ENCODE measurements at regions not wholly inside any gene's neighbourhood (a gene's known extent, or its start where the extent isn't known, plus 50 kb on each side); places are given as distances from the start of the nearest gene placed in this dataset.

GRCh38 chr15:38019066-38019465, 84.6 kb downstream of the TMCO5A start:
- H3K9ac ChIP-seq (ENCODE audit: low read length): no peak overlapping the region
- H3K27ac Mint-ChIP-seq: no peak overlapping the region
- no peak overlapping the region for H3K27ac ChIP-seq (ENCODE audit: low read length in 2 of 2)
- no peak overlapping the region for H3K4me3 ChIP-seq (ENCODE audit: control extremely low read depth in 1 of 5, extremely low read depth in 1 of 5, insufficient read depth in 1 of 5, low read depth in 2 of 5, low read length in 4 of 5)
- intact Hi-C loops (cut with micrococcal nuclease): no loop called here
- no peaks in the 10 kb centered on the region for H3K79me2 ChIP-seq (ENCODE audit: control insufficient read depth, insufficient read depth, low read length)
- no peak overlapping the region for H3K4me2 ChIP-seq (replicated peaks; ENCODE audit: low read depth, low read length, poor library complexity, severe bottlenecking)
- ATAC-seq (ENCODE audit: low read depth) (no peak), DNase-seq (no peak)
- ChIA-PET POLR2A (no interaction called here), CTCF (no interaction called here)
- no peaks in the 10 kb centered on the region for H3K4me1 ChIP-seq (ENCODE audit: control insufficient read depth in 2 of 2, insufficient read depth in 2 of 2, low read length in 2 of 2)
- no peak overlapping the region for H3K4me3 Mint-ChIP-seq
- no peak overlapping the region for H2AFZ ChIP-seq (ENCODE audit: insufficient read depth, low read depth, low read length, poor library complexity, severe bottlenecking)
- no peak for TF ChIP-seq EZH2 (IDR thresholded peaks at IDR 0.05; ENCODE audit: borderline replicate concordance, insufficient read depth, low read depth, low read length, poor library complexity, severe bottlenecking)
- no peak for TF ChIP-seq CTCF (IDR thresholded peaks at IDR 0.05)
- no peaks in the 10 kb centered on the region for H3K27me3 Mint-ChIP-seq
- H3K9me3 ChIP-seq (ENCODE audit: control extremely low read depth in 1 of 3, control insufficient read depth in 2 of 3, insufficient read depth in 1 of 3, low read length in 2 of 3): no peaks in the 10 kb centered on the region
- H4K20me1 ChIP-seq (ENCODE audit: control insufficient read depth, insufficient read depth, low read length, poor library complexity, severe bottlenecking): no peaks in the 10 kb centered on the region
- H3K27me3 ChIP-seq (replicated peaks in 1 of 4; ENCODE audit: control extremely low read depth in 1 of 4, control insufficient read depth in 3 of 4, insufficient read depth in 4 of 4, low read length in 3 of 4): no peaks in the 10 kb centered on the region
- H3K36me3 ChIP-seq (replicated peaks in 1 of 2; ENCODE audit: control extremely low read depth in 1 of 2, control insufficient read depth in 1 of 2, extremely low read depth in 1 of 2, insufficient read depth in 2 of 2, low read length in 1 of 2): no peaks in the 10 kb centered on the region
- H3K9me3 Mint-ChIP-seq (ENCODE audit: insufficient read depth): no peaks in the 10 kb centered on the region
- no peaks in the 10 kb centered on the region for H3K4me1 Mint-ChIP-seq

GRCh38 chr15:38021259-38021658, 86.8 kb downstream of the TMCO5A start:
- POLR2A ChIA-PET: no interaction called here
- CTCF ChIA-PET: no interaction called here

More at GRCh38 chr15:38021259-38021658, 86.8 kb downstream of the TMCO5A start:
- Histone ChIP-seq H3K4me1 (ENCODE audit: control insufficient read depth in 2 of 2, insufficient read depth in 2 of 2, low read length in 2 of 2) (no peaks in the 10 kb centered on the region), H4K20me1 (ENCODE audit: control insufficient read depth, insufficient read depth, low read length, poor library complexity, severe bottlenecking) (no peaks in the 10 kb centered on the region), H3K4me2 (replicated peaks; ENCODE audit: low read depth, low read length, poor library complexity, severe bottlenecking) (no peak overlapping the region), H3K27ac (ENCODE audit: low read length in 2 of 2) (no peak overlapping the region), H3K9ac (ENCODE audit: low read length) (no peak overlapping the region), H3K36me3 (replicated peaks in 1 of 2; ENCODE audit: control extremely low read depth in 1 of 2, control insufficient read depth in 1 of 2, extremely low read depth in 1 of 2, insufficient read depth in 2 of 2, low read length in 1 of 2) (no peaks in the 10 kb centered on the region), H3K79me2 (ENCODE audit: control insufficient read depth, insufficient read depth, low read length) (no peaks in the 10 kb centered on the region), H3K9me3 (ENCODE audit: control extremely low read depth in 1 of 3, control insufficient read depth in 2 of 3, insufficient read depth in 1 of 3, low read length in 2 of 3) (no peaks in the 10 kb centered on the region), H3K27me3 (replicated peaks in 1 of 4; ENCODE audit: control extremely low read depth in 1 of 4, control insufficient read depth in 3 of 4, insufficient read depth in 4 of 4, low read length in 3 of 4) (no peaks in the 10 kb centered on the region), H3K4me3 (ENCODE audit: control extremely low read depth in 1 of 5, extremely low read depth in 1 of 5, insufficient read depth in 1 of 5, low read depth in 2 of 5, low read length in 4 of 5) (no peak overlapping the region), H2AFZ (ENCODE audit: insufficient read depth, low read depth, low read length, poor library complexity, severe bottlenecking) (no peak overlapping the region)
- intact Hi-C loops (cut with micrococcal nuclease): no loop called here
- DNase-seq (no peak), ATAC-seq (ENCODE audit: low read depth) (no peak)
- no peak for TF ChIP-seq CTCF (IDR thresholded peaks at IDR 0.05)
- no peak for TF ChIP-seq EZH2 (IDR thresholded peaks at IDR 0.05; ENCODE audit: borderline replicate concordance, insufficient read depth, low read depth, low read length, poor library complexity, severe bottlenecking)
- H3K4me3 Mint-ChIP-seq: no peak overlapping the region
- no CpG with 5 or more reads among the region's 1 CpG for WGBS (ENCODE audit: insufficient coverage)
- no peaks in the 10 kb centered on the region for H3K9me3 Mint-ChIP-seq (ENCODE audit: insufficient read depth)
- H3K27me3 Mint-ChIP-seq: no peaks in the 10 kb centered on the region
- no peaks in the 10 kb centered on the region for H3K4me1 Mint-ChIP-seq
- no peak overlapping the region for H3K27ac Mint-ChIP-seq
